Activated B cell treated with CpG ODN at 0.5 μM for 24 hours (primary cell): ENCODE measurements at regions not wholly inside any gene's neighbourhood (a gene's known extent, or its start where the extent isn't known, plus 50 kb on each side); places are given as distances from the start of the nearest gene placed in this dataset.

Source experiments
- ATAC-seq: fragments of 200-7000 bp; cut with Tn5 transposase; one replicate; pipeline ENCODE4 v1.10.0; 2021; ENCODE audit warnings: low read depth, mild to moderate bottlenecking, moderate library complexity
- CTCF ChIA-PET: fragments of 350-600 bp; sonication (Branson Sonifier 250); formaldehyde crosslinking; loops from one replicate; lab custom pipeline; 2021; ENCODE audit warnings: antibody characterized with exemption; lab: Charles Lee
- POLR2A ChIA-PET: fragments of 350-600 bp; sonication (Branson Sonifier 250); formaldehyde crosslinking; loops from one replicate; lab custom pipeline; 2021; ENCODE audit warnings: antibody characterized with exemption; lab: Charles Lee
- DNase-seq: peaks from one replicate; pipeline ENCODE4 v3.0.0; 2022
- H3K27ac Mint-ChIP-seq: one replicate; pipeline ENCODE4 v1.8.0; 2020; ENCODE audit warnings: mixed read lengths
- H3K27me3 Mint-ChIP-seq: one replicate; pipeline ENCODE4 v1.8.0; 2021; ENCODE audit warnings: mixed read lengths
- H3K36me3 Mint-ChIP-seq: one replicate; pipeline ENCODE4 v1.8.0; 2021; ENCODE audit warnings: low read depth, mixed read lengths
- H3K4me1 Mint-ChIP-seq: one replicate; pipeline ENCODE4 v1.8.0; 2021; ENCODE audit warnings: mixed read lengths
- H3K4me3 Mint-ChIP-seq: one replicate; pipeline ENCODE4 v1.8.0; 2020; ENCODE audit warnings: mild to moderate bottlenecking, mixed read lengths
- H3K9me3 Mint-ChIP-seq: one replicate; pipeline ENCODE4 v1.8.0; 2020; ENCODE audit warnings: mixed read lengths
- intact Hi-C: fragments of 100-400 bp; cut with micrococcal nuclease; formaldehyde crosslinking; loops from one replicate; pipeline ENCODE4 v1.15.1; 2024
- TF ChIP-seq, protein P1 (sequence below): fragments of 200-600 bp; IDR thresholded peaks from one replicate; pipeline ENCODE4 v1.8.0; 2022; ENCODE audit warnings: antibody characterized with exemption, mild to moderate bottlenecking

DNA sequence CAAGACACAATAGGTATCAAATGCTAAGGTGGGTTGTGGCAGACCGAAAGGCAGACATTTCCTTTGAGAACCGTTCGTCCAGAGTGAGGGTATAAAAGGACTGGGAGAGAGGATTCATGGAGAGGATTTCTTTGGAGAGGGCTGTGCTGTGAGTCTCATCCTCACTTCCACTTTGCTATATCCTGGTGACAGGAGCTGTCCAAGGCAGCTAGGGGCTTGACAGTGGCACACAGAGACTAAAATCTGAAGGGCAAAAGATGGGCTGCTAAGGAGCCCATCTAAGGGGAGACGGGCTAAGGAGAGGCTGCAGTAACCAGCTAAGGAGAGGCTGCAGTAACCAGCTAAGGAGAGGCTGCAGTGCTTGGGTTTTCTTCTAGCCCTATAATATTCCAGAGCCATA is 214.0 kb upstream of the ADRA1B start:
- Mint-ChIP-seq H3K4me3 (no peak overlapping the region), H3K27me3 (peaks cover 20% of the 10 kb centered on the region), H3K4me1 (peaks cover 3% of the 10 kb centered on the region), H3K36me3 (no peaks in the 10 kb centered on the region), H3K27ac (no peak overlapping the region), H3K9me3 (peaks cover 3% of the 10 kb centered on the region)
- CTCF ChIA-PET: no interaction called here
- DNase-seq: no peak
- no peak for ATAC-seq
- intact Hi-C loops: no loop called here
- POLR2A ChIA-PET: no interaction called here
- TF ChIP-seq, protein P1, sequence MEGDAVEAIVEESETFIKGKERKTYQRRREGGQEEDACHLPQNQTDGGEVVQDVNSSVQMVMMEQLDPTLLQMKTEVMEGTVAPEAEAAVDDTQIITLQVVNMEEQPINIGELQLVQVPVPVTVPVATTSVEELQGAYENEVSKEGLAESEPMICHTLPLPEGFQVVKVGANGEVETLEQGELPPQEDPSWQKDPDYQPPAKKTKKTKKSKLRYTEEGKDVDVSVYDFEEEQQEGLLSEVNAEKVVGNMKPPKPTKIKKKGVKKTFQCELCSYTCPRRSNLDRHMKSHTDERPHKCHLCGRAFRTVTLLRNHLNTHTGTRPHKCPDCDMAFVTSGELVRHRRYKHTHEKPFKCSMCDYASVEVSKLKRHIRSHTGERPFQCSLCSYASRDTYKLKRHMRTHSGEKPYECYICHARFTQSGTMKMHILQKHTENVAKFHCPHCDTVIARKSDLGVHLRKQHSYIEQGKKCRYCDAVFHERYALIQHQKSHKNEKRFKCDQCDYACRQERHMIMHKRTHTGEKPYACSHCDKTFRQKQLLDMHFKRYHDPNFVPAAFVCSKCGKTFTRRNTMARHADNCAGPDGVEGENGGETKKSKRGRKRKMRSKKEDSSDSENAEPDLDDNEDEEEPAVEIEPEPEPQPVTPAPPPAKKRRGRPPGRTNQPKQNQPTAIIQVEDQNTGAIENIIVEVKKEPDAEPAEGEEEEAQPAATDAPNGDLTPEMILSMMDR: no peak

DNA sequence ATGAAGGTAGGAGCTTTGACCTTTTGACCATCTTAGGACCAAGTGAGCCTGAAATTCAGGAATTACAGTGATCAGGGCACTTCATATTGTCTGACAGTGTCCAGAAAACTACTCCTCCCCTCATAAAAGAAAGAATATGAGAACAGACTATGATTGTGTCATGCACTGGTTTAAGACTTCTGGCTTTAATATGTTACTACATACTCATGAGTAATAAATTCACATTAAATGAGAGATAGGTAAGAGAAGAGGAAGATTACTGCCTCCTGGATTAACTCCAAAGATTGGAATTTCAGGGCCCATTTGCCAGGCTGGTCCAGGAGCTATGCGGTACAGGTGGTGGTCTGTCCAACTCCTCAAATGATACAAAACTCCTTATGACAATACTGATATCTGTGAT is 213.5 kb upstream of the ADRA1B start:
- CTCF ChIA-PET: no interaction called here
- ATAC-seq (no peak), DNase-seq (no peak)
- no peak overlapping the region for H3K4me3 Mint-ChIP-seq
- intact Hi-C loops: no loop called here
- H3K9me3 Mint-ChIP-seq: peaks cover 8% of the 10 kb centered on the region
- POLR2A ChIA-PET: no interaction called here
- H3K27ac Mint-ChIP-seq: no peak overlapping the region
- peaks cover 3% of the 10 kb centered on the region for H3K4me1 Mint-ChIP-seq
- no peaks in the 10 kb centered on the region for H3K36me3 Mint-ChIP-seq
- peaks cover 22% of the 10 kb centered on the region for H3K27me3 Mint-ChIP-seq
- TF ChIP-seq, protein P1: no peak

GRCh38 chr5:159704160-159704559 is 212.1 kb upstream of the ADRA1B start:
- TF ChIP-seq, protein P1: no peak

GRCh38 chr5:159705948-159706347 is 210.3 kb upstream of the ADRA1B start:
- TF ChIP-seq, protein P1: no peak
- no peak for DNase-seq
- ChIA-PET CTCF (no interaction called here), POLR2A (no interaction called here)
- peaks cover 28% of the 10 kb centered on the region for H3K27me3 Mint-ChIP-seq
- no peak overlapping the region for H3K4me3 Mint-ChIP-seq
- intact Hi-C loops: no loop called here
- ATAC-seq: no peak
- H3K27ac Mint-ChIP-seq: no peak overlapping the region
- peaks cover 9% of the 10 kb centered on the region for H3K9me3 Mint-ChIP-seq
- H3K4me1 Mint-ChIP-seq: no peaks in the 10 kb centered on the region
- no peaks in the 10 kb centered on the region for H3K36me3 Mint-ChIP-seq

More at GRCh38 chr5:159704160-159704559, 212.1 kb upstream of the ADRA1B start:
- POLR2A ChIA-PET: no interaction called here
- no peak for DNase-seq
- intact Hi-C loops: no loop called here
- no peaks in the 10 kb centered on the region for H3K4me1 Mint-ChIP-seq
- peaks cover 9% of the 10 kb centered on the region for H3K9me3 Mint-ChIP-seq
- peaks cover 24% of the 10 kb centered on the region for H3K27me3 Mint-ChIP-seq
- no peak overlapping the region for H3K27ac Mint-ChIP-seq
- no peaks in the 10 kb centered on the region for H3K36me3 Mint-ChIP-seq
- CTCF ChIA-PET: no interaction called here
- ATAC-seq: no peak
- H3K4me3 Mint-ChIP-seq: no peak overlapping the region

- Mint-ChIP-seq H3K27ac (no peak overlapping the region), H3K4me3 (no peak overlapping the region), H3K27me3 (peaks cover 16% of the 10 kb centered on the region), H3K36me3 (no peaks in the 10 kb centered on the region), H3K9me3 (peaks cover 9% of the 10 kb centered on the region), H3K4me1 (no peaks in the 10 kb centered on the region)
- ATAC-seq (no peak), DNase-seq (no peak)
- intact Hi-C loops: no loop called here
- TF ChIP-seq, protein P1: no peak
- POLR2A ChIA-PET: no interaction called here
- CTCF ChIA-PET: no interaction called here
Observed at GRCh38 chr5:159708090-159708489, 208.2 kb upstream of the ADRA1B start.
